ENCODE measurements at regions not wholly inside any gene's neighbourhood (a gene's known extent, or its start where the extent isn't known, plus 50 kb on each side); places are given as distances from the start of the nearest gene placed in this dataset.

DNA sequence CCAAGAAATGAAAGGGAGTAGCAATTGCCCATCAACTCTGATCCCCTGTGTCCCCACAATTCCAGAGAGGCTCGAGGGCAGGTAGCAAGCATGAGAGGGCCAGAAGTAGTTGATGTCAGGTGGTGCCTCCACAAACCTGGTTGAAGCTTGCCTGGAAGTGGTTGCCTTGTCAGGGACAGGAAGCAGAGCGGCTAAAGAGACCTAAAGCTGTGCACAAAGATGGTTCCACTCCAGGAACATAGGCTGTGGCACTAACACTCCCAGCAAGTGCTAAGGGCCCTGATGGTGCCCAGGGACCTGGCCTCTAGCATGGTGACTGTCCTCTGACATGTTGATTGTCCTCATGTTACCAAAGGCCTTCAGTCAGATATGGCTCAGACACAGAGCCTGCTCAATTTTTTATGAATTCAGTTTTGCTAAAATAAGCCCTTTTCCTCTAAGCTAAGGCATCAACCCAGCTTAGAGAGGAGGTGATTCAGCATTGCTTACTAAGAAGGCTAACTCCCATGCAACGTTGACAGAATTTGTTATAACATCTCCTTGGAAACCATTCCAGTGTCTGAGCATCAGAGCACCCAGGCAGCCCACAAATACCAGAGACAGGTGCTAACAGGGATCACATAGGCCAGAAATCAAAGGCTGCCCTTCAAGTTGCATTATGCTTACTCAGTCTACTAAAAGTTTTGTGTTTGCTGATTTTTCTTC is 196.3 kb upstream of the ARHGAP20 start:
- no peak overlapping the region for H3K27ac Mint-ChIP-seq
- DNase-seq (ENCODE audit: extremely low spot score, unreplicated experiment), result no peak
- no peak overlapping the region for H3K4me3 Mint-ChIP-seq
- H3K4me1 Mint-ChIP-seq (ENCODE audit: unreplicated experiment), result peaks cover 29% of the 10 kb centered on the region
- TF ChIP-seq, protein P1, sequence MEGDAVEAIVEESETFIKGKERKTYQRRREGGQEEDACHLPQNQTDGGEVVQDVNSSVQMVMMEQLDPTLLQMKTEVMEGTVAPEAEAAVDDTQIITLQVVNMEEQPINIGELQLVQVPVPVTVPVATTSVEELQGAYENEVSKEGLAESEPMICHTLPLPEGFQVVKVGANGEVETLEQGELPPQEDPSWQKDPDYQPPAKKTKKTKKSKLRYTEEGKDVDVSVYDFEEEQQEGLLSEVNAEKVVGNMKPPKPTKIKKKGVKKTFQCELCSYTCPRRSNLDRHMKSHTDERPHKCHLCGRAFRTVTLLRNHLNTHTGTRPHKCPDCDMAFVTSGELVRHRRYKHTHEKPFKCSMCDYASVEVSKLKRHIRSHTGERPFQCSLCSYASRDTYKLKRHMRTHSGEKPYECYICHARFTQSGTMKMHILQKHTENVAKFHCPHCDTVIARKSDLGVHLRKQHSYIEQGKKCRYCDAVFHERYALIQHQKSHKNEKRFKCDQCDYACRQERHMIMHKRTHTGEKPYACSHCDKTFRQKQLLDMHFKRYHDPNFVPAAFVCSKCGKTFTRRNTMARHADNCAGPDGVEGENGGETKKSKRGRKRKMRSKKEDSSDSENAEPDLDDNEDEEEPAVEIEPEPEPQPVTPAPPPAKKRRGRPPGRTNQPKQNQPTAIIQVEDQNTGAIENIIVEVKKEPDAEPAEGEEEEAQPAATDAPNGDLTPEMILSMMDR (conservative IDR thresholded peaks at IDR 0.05), result no peak
- no peaks in the 10 kb centered on the region for H3K27me3 Mint-ChIP-seq
- H3K9me3 Mint-ChIP-seq, result no peaks in the 10 kb centered on the region
- no peaks in the 10 kb centered on the region for H3K36me3 Mint-ChIP-seq

DNA sequence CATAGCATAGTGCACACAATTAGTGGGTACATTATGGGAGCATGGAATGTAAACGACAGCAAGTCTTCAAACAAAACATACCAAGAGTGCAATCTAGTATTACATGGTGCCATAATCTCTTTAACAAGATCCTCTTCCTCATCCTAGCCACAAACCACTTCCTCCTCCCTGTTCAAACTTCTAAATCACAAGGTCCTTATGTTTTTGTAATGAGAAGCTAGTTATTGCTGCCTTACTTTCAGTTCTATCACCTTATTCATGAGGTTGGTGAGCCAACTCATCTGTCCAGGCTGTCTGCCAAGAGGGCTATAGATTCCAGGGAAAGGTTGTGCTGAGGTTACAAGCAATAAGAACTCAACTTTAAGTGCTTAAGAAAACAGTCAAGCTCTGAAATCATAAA is 195.4 kb upstream of the ARHGAP20 start:
- Mint-ChIP-seq H3K4me3 (no peak overlapping the region), H3K9me3 (no peaks in the 10 kb centered on the region), H3K36me3 (no peaks in the 10 kb centered on the region), H3K27ac (no peak overlapping the region), H3K4me1 (ENCODE audit: unreplicated experiment) (peaks cover 32% of the 10 kb centered on the region), H3K27me3 (no peaks in the 10 kb centered on the region)
- DNase-seq (ENCODE audit: extremely low spot score, unreplicated experiment), result no peak
- TF ChIP-seq, protein P1 (conservative IDR thresholded peaks at IDR 0.05), result no peak

DNA sequence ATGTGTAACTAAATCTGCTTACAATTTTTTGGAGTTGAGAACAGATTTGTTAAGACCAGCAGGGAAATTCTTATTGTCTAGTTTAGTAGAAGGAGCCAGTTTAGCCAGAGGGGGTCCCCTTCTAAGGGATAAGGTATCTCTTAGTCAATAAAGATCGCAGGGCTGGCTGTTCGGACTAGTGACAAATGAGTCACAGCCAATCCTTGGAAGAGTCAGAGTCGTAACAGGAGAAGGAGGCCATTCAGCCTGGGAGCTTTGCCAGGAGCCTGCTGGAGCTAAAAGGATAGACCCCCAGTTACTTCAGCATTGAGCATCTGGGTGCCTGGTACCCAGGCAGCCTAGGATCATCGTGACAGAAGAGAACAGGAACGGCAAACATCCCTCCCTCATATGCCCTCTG is 191.6 kb upstream of the ARHGAP20 start:
- Mint-ChIP-seq H3K27me3 (no peaks in the 10 kb centered on the region), H3K27ac (no peak overlapping the region)
- DNase-seq (ENCODE audit: extremely low spot score, unreplicated experiment), result no peak

DNA sequence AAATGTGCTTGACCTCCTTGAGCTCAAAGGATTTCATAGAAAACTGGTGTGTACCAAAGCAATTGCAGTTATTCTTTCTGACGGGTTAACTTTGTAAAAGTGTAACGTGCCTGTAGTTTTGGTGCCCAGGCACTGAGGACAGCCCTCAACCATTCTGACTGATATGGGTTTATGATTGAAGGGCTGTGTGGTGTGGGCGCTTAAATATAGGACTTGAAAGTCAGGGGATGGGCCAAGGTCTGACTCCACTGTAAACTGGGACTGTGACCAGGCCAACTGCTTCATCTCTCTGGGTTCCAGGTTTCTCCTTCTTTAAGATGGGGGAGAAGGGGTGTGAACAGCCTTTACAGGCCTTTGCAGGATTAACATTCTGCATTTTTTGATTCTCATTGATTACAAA is 191.1 kb upstream of the ARHGAP20 start:
- DNase-seq (ENCODE audit: extremely low spot score, unreplicated experiment), result no peak
- no peaks in the 10 kb centered on the region for H3K27me3 Mint-ChIP-seq
- peaks cover 15% of the 10 kb centered on the region for H3K4me1 Mint-ChIP-seq (ENCODE audit: unreplicated experiment)
- H3K36me3 Mint-ChIP-seq, result no peaks in the 10 kb centered on the region
- H3K9me3 Mint-ChIP-seq, result no peaks in the 10 kb centered on the region
- TF ChIP-seq, protein P1 (conservative IDR thresholded peaks at IDR 0.05), result no peak
- no peak overlapping the region for H3K4me3 Mint-ChIP-seq
- no peak overlapping the region for H3K27ac Mint-ChIP-seq

More for the DNA sequence above, 191.6 kb upstream of the ARHGAP20 start:
- Mint-ChIP-seq H3K36me3 (no peaks in the 10 kb centered on the region), H3K9me3 (no peaks in the 10 kb centered on the region), H3K4me3 (no peak overlapping the region), H3K4me1 (ENCODE audit: unreplicated experiment) (peaks cover 15% of the 10 kb centered on the region)
- TF ChIP-seq, protein P1 (conservative IDR thresholded peaks at IDR 0.05), result no peak

DNA sequence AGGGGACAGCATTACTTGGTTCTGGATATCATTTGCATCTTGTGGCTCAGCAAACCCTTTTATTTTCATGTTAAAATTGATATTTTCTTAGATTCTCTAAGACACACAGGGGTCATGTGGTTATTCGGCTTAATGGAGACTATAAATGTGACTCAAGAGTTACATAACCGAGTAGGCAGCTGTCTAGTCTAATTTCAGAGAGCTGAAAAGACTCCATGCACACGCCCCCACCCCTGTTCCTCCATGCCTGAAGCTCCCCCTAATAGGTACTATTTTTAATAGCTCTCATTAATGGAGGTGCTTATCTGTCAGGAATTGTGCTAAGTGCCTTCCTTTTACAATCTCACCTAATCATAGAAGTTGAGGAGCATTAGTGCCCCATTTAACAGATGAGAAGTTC is 189.2 kb upstream of the ARHGAP20 start:
- H3K9me3 Mint-ChIP-seq, result no peaks in the 10 kb centered on the region
- no peak overlapping the region for H3K4me3 Mint-ChIP-seq
- H3K27me3 Mint-ChIP-seq, result peaks cover 6% of the 10 kb centered on the region
- no peaks in the 10 kb centered on the region for H3K36me3 Mint-ChIP-seq
- peaks cover 7% of the 10 kb centered on the region for H3K4me1 Mint-ChIP-seq (ENCODE audit: unreplicated experiment)
- no peak overlapping the region for H3K27ac Mint-ChIP-seq
- TF ChIP-seq, protein P1 (conservative IDR thresholded peaks at IDR 0.05), result no peak
- DNase-seq (ENCODE audit: extremely low spot score, unreplicated experiment), result no peak

Data from type B pancreatic cell (in vitro differentiated cells).